Non-pigmented ciliary epithelial cell (primary cell): ENCODE measurements at regions not wholly inside any gene's neighbourhood (a gene's known extent, or its start where the extent isn't known, plus 50 kb on each side); places are given as distances from the start of the nearest gene placed in this dataset.
"Not testable (repeated sequence)": the region's sequence is repeated elsewhere in the genome, so short reads cannot be mapped to it uniquely, and the experiment has no call there.

ENCODE experiments used
- DNase-seq: peaks from one replicate; pipeline ENCODE4 v3.0.0-alpha.2; 2010; ENCODE audit warnings: low read depth

- DNase-seq: not testable (repeated sequence)
These were observed 313.2 kb downstream of the UBE2NL start for GRCh38 chrX:144197057-144197456.

- DNase-seq: not testable (repeated sequence)
These were observed 318.9 kb downstream of the UBE2NL start for GRCh38 chrX:144202726-144203125.

- not testable (repeated sequence) for DNase-seq
These were observed 324.6 kb downstream of the UBE2NL start for GRCh38 chrX:144208360-144209024.

- no peak for DNase-seq
These were observed 330.8 kb downstream of the UBE2NL start for GRCh38 chrX:144214651-144215050.

GRCh38 chrX:144219035-144219434 lies 335.2 kb downstream of the UBE2NL start:
- no peak for DNase-seq

GRCh38 chrX:144231116-144231785 lies 347.4 kb downstream of the UBE2NL start:
- DNase-seq: not testable (repeated sequence)

GRCh38 chrX:144253356-144253755 lies 369.5 kb downstream of the UBE2NL start:
- no peak for DNase-seq

GRCh38 chrX:144259054-144259453 lies 375.2 kb downstream of the UBE2NL start:
- no peak for DNase-seq

- DNase-seq: no peak
These were observed 381.8 kb downstream of the UBE2NL start for GRCh38 chrX:144265641-144266040.

GRCh38 chrX:144275367-144275766 lies 391.5 kb downstream of the UBE2NL start:
- DNase-seq: no peak

GRCh38 chrX:144275843-144276242 lies 392.0 kb downstream of the UBE2NL start:
- no peak for DNase-seq

- no peak for DNase-seq
These were observed 409.4 kb downstream of the UBE2NL start for GRCh38 chrX:144293229-144293628.

GRCh38 chrX:144295921-144296320 lies 412.1 kb downstream of the UBE2NL start:
- no peak for DNase-seq

GRCh38 chrX:144297221-144297620 lies 413.4 kb downstream of the UBE2NL start:
- no peak for DNase-seq

GRCh38 chrX:144327495-144327894 lies 443.6 kb downstream of the UBE2NL start:
- DNase-seq: no peak

GRCh38 chrX:144333429-144333828 lies 449.6 kb downstream of the UBE2NL start:
- no peak for DNase-seq

- DNase-seq: no peak
These were observed 450.7 kb downstream of the UBE2NL start for GRCh38 chrX:144334577-144334976.

GRCh38 chrX:144335402-144335801 lies 451.5 kb downstream of the UBE2NL start:
- DNase-seq: no peak

GRCh38 chrX:144379156-144379555 lies 495.3 kb downstream of the UBE2NL start:
- DNase-seq: no peak

GRCh38 chrX:144388738-144389137 lies 504.9 kb downstream of the UBE2NL start:
- DNase-seq: no peak
